HL-60 (cell line): ENCODE measurements at regions not wholly inside any gene's neighbourhood (a gene's known extent, or its start where the extent isn't known, plus 50 kb on each side); places are given as distances from the start of the nearest gene placed in this dataset.

Source experiments
- CTCF ChIP-seq: IDR thresholded peaks from one replicate; pipeline ENCODE4 v1.5.1; 2011; ENCODE audit warnings: low read length, control low read depth, inconsistent platforms; ENCODE audit not compliant: insufficient read depth
- POLR2AphosphoS5 ChIP-seq: IDR thresholded peaks from 2 replicates; pipeline ENCODE4 v1.6.1; 2012; ENCODE audit warnings: low read depth
- REST ChIP-seq: IDR thresholded peaks from 2 replicates; pipeline ENCODE4 v1.6.1; 2012; ENCODE audit warnings: low read depth; ENCODE audit not compliant: insufficient replicate concordance
- SPI1 ChIP-seq: IDR thresholded peaks from 2 replicates; pipeline ENCODE4 v1.6.1; 2012; ENCODE audit warnings: low read depth, mild to moderate bottlenecking, borderline replicate concordance

GRCh38 chr4:59945277-59945676, 1254.8 kb upstream of the ADGRL3 start:
- TF ChIP-seq CTCF (no peak), POLR2AphosphoS5 (no peak), SPI1 (no peak), REST (no peak)
